Left kidney (tissue), 1 donor: ENCODE measurements at regions not wholly inside any gene's neighbourhood (a gene's known extent, or its start where the extent isn't known, plus 50 kb on each side); places are given as distances from the start of the nearest gene placed in this dataset.
"Not testable (repeated sequence)": the region's sequence is repeated elsewhere in the genome, so short reads cannot be mapped to it uniquely, and the experiment has no call there.

Experiments used
- DNase-seq: peaks from one replicate; pipeline ENCODE4 v3.0.0-alpha.2; 2013

- no peak for DNase-seq
Observed at GRCh38 chr4:133316909-133317308, 167.8 kb downstream of the PCDH10 start.

- DNase-seq: no peak
Observed at GRCh38 chr4:133314991-133315390, 165.9 kb downstream of the PCDH10 start.

- no peak for DNase-seq
Observed at GRCh38 chr4:133287396-133287795, 138.3 kb downstream of the PCDH10 start.

DNA sequence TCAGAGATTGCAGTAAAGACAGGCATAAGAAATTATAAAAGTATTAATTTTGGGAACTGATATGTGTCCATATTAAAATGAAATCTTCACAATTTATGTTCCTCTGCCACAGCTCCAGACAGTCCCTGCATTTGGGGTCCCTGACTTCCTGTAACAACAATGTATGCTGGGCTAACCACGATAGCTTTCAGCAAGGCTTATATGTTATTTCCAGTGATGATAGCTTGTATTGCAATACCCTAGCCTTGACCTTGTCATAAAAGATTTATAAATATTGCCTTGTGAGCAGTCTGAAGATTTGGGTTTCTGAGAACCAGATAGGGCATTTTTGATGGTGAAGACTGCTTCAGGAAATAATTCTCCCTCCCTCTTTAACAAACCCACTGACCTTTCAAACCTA is 129.5 kb downstream of the PCDH10 start:
- DNase-seq: no peak

- not testable (repeated sequence) for DNase-seq
Observed at GRCh38 chr4:133277940-133278339, 128.8 kb downstream of the PCDH10 start.

DNA sequence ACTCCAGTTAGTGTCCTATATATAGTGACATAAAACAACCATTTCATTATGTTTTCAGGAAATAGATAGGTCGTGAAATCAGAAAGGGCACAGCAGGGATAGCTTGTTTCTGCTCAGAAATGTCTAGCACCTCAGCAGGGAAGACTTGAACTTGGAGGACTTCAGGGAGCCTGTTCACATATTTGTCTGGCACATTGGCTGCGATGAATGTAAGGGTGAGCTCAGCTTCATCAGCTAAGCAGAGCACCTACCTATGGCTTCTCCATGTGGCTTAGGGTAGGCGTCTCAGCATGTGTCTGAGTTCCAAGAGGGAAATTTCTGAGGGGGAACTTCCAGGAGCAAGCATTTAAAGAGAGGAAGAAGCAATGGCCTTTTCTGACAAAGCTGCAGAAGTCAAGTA is 126.2 kb downstream of the PCDH10 start:
- no peak for DNase-seq

DNA sequence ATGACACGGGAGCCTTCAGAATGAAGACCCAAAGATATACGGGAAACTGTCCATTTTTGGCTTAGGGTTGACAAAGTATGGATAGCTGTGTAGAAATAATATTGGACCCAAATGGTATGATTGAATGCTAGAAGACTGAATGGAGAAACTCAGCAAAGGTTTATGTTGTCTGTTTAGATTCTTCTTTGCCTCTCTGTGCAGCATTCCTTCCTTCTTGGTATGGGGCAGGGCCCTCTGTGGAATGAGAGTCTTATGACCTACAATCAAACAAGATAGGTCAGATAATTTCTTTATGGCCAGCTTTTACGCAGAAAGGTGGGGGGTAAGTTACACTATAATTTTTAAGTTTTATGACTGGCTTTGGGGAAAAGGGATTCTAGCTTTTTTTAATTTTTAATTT is 124.3 kb downstream of the PCDH10 start:
- no peak for DNase-seq

GRCh38 chr4:133270021-133270570 is 121.0 kb downstream of the PCDH10 start:
- no peak for DNase-seq

DNA sequence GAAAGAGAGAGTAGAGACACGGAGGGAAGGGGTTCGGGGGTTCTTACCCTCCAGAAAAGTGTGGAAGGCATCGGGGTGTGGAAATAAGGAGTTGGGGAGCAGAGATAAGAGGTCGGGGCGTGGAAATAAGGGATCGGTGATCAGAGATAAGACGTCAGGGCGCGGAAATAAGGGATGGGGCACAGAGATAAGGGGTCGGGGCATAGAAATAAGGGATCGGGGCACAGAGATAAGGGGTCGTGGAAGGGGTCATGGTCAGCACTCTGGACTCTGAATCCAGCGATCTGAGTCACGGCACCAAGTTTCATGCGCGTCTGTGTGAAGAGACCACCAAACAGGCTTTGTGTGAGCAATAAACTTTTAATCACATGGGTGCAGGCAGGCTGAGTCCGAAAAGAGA is 119.1 kb downstream of the PCDH10 start:
- no peak for DNase-seq

DNA sequence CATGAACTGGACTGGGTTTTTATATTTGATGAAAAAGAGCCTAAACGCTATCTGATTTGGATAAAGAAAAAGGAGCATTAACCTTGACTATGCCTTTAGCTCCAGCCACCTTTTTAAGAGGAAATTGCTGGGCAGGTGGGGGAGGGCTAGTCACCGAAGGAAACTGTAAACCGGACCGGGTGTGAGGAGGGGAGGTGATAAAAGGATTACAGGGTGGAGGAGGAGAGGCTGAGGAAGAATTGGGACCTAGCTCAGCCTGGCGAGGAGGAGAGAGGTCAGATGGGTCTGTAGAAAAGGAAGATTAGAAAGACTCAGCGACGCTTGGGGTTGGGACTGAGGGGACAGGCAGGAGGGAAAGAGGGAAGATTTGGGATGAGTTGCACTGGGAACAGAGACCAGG is 118.4 kb downstream of the PCDH10 start:
- DNase-seq: not testable (repeated sequence)

DNA sequence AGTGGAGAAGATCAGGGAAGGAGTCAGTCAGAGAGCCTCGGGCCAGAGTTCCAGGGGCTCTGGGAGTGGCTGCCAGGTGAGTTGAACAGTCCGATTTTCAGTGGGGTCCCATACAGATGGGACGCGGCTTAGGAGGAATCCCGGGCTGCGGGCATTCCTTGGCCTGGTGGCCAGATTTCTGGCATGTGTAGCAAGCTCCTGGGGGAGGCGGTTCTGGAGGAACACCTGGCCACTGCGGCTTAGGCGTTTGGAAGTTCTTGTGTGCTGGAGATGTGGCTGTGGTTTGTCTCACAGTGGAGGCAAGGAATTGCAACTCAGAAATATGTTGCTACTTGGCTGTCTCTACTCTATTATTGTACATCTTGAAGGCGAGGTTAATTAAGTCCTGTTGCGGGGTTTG is 117.9 kb downstream of the PCDH10 start:
- not testable (repeated sequence) for DNase-seq

DNA sequence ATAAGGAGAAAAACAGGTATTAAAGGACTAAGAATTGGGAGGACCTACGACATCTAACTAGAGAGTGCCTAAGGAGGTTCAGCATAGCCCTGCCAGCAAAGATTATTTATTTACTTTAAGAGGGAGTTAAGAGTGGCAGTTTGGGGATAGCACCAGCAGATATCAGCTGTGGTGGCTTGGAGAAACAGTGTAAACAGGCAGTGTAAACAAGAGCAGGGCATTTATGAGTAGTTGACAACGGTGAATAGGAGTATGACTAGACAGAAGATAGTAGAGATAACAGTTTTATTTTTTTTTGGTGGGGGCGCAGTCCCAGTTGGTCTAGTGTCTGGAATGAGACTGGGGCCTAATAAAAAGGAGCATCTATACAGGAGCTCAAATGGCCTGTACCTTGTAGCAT is 115.2 kb downstream of the PCDH10 start:
- DNase-seq: not testable (repeated sequence)

- DNase-seq: no peak
Observed at GRCh38 chr4:133263104-133263503, 114.0 kb downstream of the PCDH10 start.

GRCh38 chr4:133247861-133248260 is 98.8 kb downstream of the PCDH10 start:
- DNase-seq: no peak

DNA sequence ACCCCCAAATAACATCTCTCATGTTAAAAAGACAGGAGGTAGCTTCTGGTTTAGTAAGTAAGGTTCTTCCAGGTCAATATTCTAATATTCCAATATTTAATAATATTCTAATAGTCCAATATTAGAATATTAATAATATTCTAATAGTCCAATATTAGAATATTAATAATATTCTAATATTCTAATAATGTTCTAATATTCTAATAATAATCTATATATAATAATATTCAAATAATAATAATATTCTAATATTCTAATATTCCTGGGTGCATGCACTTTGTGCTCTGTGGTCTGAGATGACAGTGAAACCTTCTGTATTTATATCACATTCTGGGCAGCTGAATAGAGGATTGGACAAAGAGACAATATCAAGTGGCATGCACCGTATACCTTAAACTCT is 96.1 kb downstream of the PCDH10 start:
- no peak for DNase-seq
